ENCODE measurements at regions not wholly inside any gene's neighbourhood (a gene's known extent, or its start where the extent isn't known, plus 50 kb on each side); places are given as distances from the start of the nearest gene placed in this dataset.

DNA sequence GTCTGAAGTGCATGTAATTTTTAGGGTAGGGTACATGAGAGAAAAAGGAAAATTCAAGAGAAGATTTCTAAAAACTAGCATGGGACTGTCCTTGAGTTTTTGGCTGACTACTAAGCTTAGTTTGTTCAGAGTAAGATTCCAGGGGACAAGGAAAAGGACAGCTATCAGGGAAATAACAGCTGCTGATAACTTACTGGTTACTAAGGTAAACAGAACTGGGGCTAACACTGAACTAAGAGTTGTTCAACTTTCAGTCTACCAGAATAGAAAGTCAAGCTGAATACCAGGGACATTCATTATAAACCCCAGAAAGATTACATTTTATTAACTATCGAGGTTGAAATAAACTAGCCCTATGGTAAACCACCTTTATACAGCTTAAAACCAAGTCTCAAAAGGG lies 261.8 kb upstream of the CYRIA start:
- TF ChIP-seq SUZ12 (IDR thresholded peaks at IDR 0.05; ENCODE audit: unreplicated experiment) (no peak), USF1 (IDR thresholded peaks at IDR 0.05; ENCODE audit: borderline replicate concordance, extremely low read length, insufficient read depth, low read depth, low read length) (no peak), SREBF1 (IDR thresholded peaks at IDR 0.05; ENCODE audit: low read length) (no peak), SMAD1 (IDR thresholded peaks at IDR 0.05; ENCODE audit: low read depth, partially characterized antibody) (no peak), MEF2A (IDR thresholded peaks at IDR 0.05; ENCODE audit: insufficient read depth, low read depth, low read length) (no peak), JUND (IDR thresholded peaks at IDR 0.05; ENCODE audit: low read depth, low read length) (no peak), FOS (IDR thresholded peaks at IDR 0.05; ENCODE audit: borderline replicate concordance, extremely low read depth, insufficient read length) (no peak), EP300 (IDR thresholded peaks at IDR 0.05; ENCODE audit: borderline replicate concordance in 1 of 2, control insufficient read depth in 1 of 2, low read depth in 2 of 2, low read length in 2 of 2) (no peak), HDAC6 (IDR thresholded peaks at IDR 0.05; ENCODE audit: unreplicated experiment) (no peak), POLR2A (IDR thresholded peaks at IDR 0.05; ENCODE audit: low read depth, low read length) (no peak), SUPT20H (IDR thresholded peaks at IDR 0.05; ENCODE audit: borderline replicate concordance, control insufficient read depth, low read depth, low read length) (no peak), IKZF2 (IDR thresholded peaks at IDR 0.05) (no peak), ZNF274 (IDR thresholded peaks at IDR 0.05; ENCODE audit: insufficient read depth, insufficient read length) (no peak)
- TF ChIP-seq, protein P1, sequence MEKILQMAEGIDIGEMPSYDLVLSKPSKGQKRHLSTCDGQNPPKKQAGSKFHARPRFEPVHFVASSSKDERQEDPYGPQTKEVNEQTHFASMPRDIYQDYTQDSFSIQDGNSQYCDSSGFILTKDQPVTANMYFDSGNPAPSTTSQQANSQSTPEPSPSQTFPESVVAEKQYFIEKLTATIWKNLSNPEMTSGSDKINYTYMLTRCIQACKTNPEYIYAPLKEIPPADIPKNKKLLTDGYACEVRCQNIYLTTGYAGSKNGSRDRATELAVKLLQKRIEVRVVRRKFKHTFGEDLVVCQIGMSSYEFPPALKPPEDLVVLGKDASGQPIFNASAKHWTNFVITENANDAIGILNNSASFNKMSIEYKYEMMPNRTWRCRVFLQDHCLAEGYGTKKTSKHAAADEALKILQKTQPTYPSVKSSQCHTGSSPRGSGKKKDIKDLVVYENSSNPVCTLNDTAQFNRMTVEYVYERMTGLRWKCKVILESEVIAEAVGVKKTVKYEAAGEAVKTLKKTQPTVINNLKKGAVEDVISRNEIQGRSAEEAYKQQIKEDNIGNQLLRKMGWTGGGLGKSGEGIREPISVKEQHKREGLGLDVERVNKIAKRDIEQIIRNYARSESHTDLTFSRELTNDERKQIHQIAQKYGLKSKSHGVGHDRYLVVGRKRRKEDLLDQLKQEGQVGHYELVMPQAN (conservative IDR thresholded peaks at IDR 0.05), result no peak
- Histone ChIP-seq H3K4me3 (no peak overlapping the region), H3K27me3 (replicated peaks in 1 of 2; ENCODE audit: control insufficient read depth in 2 of 2, insufficient read depth in 2 of 2, low read length in 1 of 2) (no peaks in the 10 kb centered on the region), H3K9ac (ENCODE audit: control insufficient read depth, insufficient read depth, low read length) (no peak overlapping the region), H2AFZ (ENCODE audit: control insufficient read depth, low read depth, low read length) (no peak overlapping the region), H4K20me1 (ENCODE audit: control insufficient read depth, insufficient read depth) (no peaks in the 10 kb centered on the region), H3K27ac (ENCODE audit: control insufficient read depth, insufficient read depth) (no peak overlapping the region), H3K79me2 (ENCODE audit: control insufficient read depth, insufficient read depth, low read length) (no peaks in the 10 kb centered on the region), H3K36me3 (ENCODE audit: control insufficient read depth in 2 of 2, insufficient read depth in 2 of 2, low read length in 1 of 2) (no peaks in the 10 kb centered on the region), H3K4me2 (ENCODE audit: control insufficient read depth, insufficient read depth) (no peak overlapping the region), H3K4me1 (ENCODE audit: control insufficient read depth, insufficient read depth, low read length) (no peaks in the 10 kb centered on the region), H3K9me3 (replicated peaks; ENCODE audit: control insufficient read depth, insufficient read depth, low read length) (no peaks in the 10 kb centered on the region)
- intact Hi-C loops (cut with micrococcal nuclease; ENCODE audit: unreplicated experiment), result no loop called here
- in situ Hi-C loops (cut with MboI), result no loop called here
- BruUV-seq (replicated peaks), result no TSS peak
- ChIA-PET SMC1A (ENCODE audit: uncharacterized antibody, unreplicated experiment) (no interaction called here), POLR2A (interaction anchor here (1.3 kb wide), 1 partner anchor 9 kb away, joined by 3 read pairs; no protein-coding TSS in a partner anchor), RAD21 (ENCODE audit: unreplicated experiment) (interaction anchor here (1.0 kb wide), 1 partner anchor 35 kb away, joined by 3 read pairs; no protein-coding TSS in a partner anchor), CTCF (no interaction called here)
- WGBS (ENCODE audit: insufficient coverage, insufficient replicate concordance, low lambda C conversion rate, missing lambda C conversion rate), result 58% methylated on average over 1 of the region's 1 CpG
- FAIRE-seq (no peak), ATAC-seq (no peak), DNase-seq (ENCODE audit: low read depth, low spot score) (no peak)
